Breast epithelium (tissue), 4 donors: ENCODE measurements at regions not wholly inside any gene's neighbourhood (a gene's known extent, or its start where the extent isn't known, plus 50 kb on each side); places are given as distances from the start of the nearest gene placed in this dataset.
"Not testable (repeated sequence)": the region's sequence is repeated elsewhere in the genome, so short reads cannot be mapped to it uniquely, and the experiment has no call there.

Experiments used
- DNase-seq, 2 donors: peaks; one replicate each; pipeline ENCODE4 v3.0.0-alpha.2; 2019; ENCODE audit warnings: low spot score in 2 of 2
- H3K27ac ChIP-seq, 2 donors: fragments of 200-600 bp; sonication (generic) in 1 of 2; one replicate each; pipeline ENCODE4 v1.5.1; 2016 to 2019; ENCODE audit warnings: mild to moderate bottlenecking in 1 of 2
- H3K27me3 ChIP-seq, 2 donors: fragments of 200-600 bp; sonication (generic) in 1 of 2; one replicate each; pipeline versions ENCODE4 v1.5.1 to v1.6.0; 2017 to 2019; ENCODE audit warnings: control low read depth in 1 of 2, mild to moderate bottlenecking in 1 of 2
- H3K36me3 ChIP-seq: fragments of 200-600 bp; one replicate; pipeline ENCODE4 v1.5.1; 2019
- H3K4me1 ChIP-seq, 2 donors: fragments of 200-600 bp; sonication (generic); one replicate each; pipeline ENCODE4 v1.5.1; 2016 to 2019; ENCODE audit warnings: control low read depth in 1 of 2
- H3K4me3 ChIP-seq, 3 donors: fragments of 200-600 bp; sonication (generic); 1 replicate in 2 of 3; 2 replicates in 1 of 3; pipeline ENCODE4 v1.5.1; 2016 to 2019; ENCODE audit warnings: mild to moderate bottlenecking in 3 of 3, moderate library complexity in 2 of 3
- H3K9me3 ChIP-seq, 2 donors: fragments of 200-600 bp; sonication (generic) in 1 of 2; one replicate each; pipeline ENCODE4 v1.5.1; 2016 to 2019; ENCODE audit warnings: control low read depth in 1 of 2
- POLR2A ChIP-seq: fragments of 450-650 bp; IDR thresholded peaks from one replicate; pipeline ENCODE4 v1.6.1; 2016; ENCODE audit warnings: antibody characterized with exemption, mild to moderate bottlenecking, moderate library complexity
- POLR2AphosphoS5 ChIP-seq, 3 donors: sonication (generic); formaldehyde crosslinking; IDR thresholded peaks; one replicate each; pipeline ENCODE4 v1.6.1; 2017; ENCODE audit warnings: antibody characterized with exemption in 3 of 3
- intact Hi-C: fragments of 100-400 bp; cut with DNase I; formaldehyde crosslinking; loops from one replicate; pipeline ENCODE4 v1.15.1; 2023; ENCODE audit warnings: low total_unique reads
- TF ChIP-seq, protein P1 (sequence below), 3 donors: fragments of 450-650 bp; IDR thresholded peaks; one replicate each; pipeline ENCODE4 v1.5.1; 2016 to 2017; ENCODE audit warnings: antibody characterized with exemption in 3 of 3, mild to moderate bottlenecking in 3 of 3, moderate library complexity in 3 of 3

DNA sequence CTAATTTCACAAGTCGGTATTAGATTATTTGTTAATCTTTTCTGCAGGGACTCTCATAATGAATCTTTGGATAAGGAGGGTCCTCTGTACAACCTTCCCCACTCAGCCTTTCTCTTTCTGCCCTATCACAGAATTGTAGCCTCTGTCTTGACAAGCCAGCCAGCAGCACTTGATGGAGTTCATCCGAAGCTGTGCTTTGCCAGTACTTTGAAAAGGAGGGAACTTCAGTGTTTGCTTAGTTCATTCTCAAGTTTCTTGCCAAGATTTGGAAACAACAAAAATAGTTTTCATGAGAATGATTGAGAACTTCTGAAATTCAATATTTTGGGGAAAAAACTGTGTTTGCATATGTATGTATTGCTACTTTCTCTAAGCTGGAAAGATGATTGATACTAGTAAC lies 69.3 kb upstream of the HMGB1 start:
- Histone ChIP-seq H3K4me1 (no peaks in the 10 kb centered on the region), H3K9me3 (no peaks in the 10 kb centered on the region), H3K27me3 (no peaks in the 10 kb centered on the region), H3K4me3 (no peak overlapping the region), H3K36me3 (no peaks in the 10 kb centered on the region), H3K27ac (no peak overlapping the region)
- no peak for DNase-seq
- TF ChIP-seq POLR2AphosphoS5 (IDR thresholded peaks at IDR 0.05) (no peak), POLR2A (no peak)
- TF ChIP-seq, protein P1, sequence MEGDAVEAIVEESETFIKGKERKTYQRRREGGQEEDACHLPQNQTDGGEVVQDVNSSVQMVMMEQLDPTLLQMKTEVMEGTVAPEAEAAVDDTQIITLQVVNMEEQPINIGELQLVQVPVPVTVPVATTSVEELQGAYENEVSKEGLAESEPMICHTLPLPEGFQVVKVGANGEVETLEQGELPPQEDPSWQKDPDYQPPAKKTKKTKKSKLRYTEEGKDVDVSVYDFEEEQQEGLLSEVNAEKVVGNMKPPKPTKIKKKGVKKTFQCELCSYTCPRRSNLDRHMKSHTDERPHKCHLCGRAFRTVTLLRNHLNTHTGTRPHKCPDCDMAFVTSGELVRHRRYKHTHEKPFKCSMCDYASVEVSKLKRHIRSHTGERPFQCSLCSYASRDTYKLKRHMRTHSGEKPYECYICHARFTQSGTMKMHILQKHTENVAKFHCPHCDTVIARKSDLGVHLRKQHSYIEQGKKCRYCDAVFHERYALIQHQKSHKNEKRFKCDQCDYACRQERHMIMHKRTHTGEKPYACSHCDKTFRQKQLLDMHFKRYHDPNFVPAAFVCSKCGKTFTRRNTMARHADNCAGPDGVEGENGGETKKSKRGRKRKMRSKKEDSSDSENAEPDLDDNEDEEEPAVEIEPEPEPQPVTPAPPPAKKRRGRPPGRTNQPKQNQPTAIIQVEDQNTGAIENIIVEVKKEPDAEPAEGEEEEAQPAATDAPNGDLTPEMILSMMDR (IDR thresholded peaks at IDR 0.05) = no peak
- intact Hi-C loops = no loop called here

DNA sequence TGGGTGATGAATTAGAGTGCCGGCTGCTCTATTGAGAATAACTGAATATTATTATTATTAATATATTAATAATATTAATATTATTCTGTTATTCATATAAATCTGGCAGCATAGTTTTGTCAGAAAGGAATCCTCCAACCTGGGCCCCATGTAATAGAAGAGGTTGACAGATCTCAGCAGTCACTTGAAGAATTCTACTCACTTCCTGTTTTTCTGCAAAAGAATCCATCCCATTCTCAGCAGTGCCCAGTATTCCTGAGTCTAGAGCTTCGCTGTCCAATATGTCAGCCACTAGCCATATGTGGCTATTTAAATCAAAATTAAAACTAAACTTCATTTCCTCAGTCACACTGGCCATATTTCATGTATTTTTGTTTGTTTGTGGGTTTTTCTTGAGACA lies 72.4 kb upstream of the USPL1 start:
- no peak overlapping the region for H3K27ac ChIP-seq
- TF ChIP-seq POLR2AphosphoS5 (IDR thresholded peaks at IDR 0.05) (no peak), POLR2A (no peak)
- TF ChIP-seq, protein P1 (IDR thresholded peaks at IDR 0.05) = no peak
- intact Hi-C loops = no loop called here
- no peaks in the 10 kb centered on the region for H3K36me3 ChIP-seq
- H3K27me3 ChIP-seq = no peaks in the 10 kb centered on the region
- H3K9me3 ChIP-seq = no peaks in the 10 kb centered on the region
- no peak overlapping the region for H3K4me3 ChIP-seq
- no peak for DNase-seq
- no peaks in the 10 kb centered on the region for H3K4me1 ChIP-seq

DNA sequence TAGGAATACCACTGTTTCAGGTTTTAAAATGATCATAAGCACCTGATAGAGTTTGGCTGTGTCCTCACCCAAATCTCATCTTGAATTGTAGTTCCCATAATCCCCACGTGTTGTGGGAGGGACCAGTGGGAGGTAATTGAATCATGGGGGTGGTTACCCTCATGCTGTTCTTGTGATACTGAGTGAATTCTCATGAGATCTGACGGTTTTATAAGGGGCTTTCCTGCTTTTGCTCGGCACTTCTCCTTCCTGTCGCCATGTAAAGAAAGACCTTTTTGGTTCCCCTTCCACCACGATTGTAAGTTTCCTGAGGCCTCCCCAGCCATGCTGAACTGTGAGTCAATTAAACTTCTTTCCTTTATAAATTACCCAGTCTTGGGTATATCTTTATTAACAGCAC lies 69.7 kb upstream of the USPL1 start:
- H3K4me1 ChIP-seq, H3K36me3 ChIP-seq, H3K4me3 ChIP-seq, H3K27ac ChIP-seq, DNase-seq, H3K27me3 ChIP-seq, H3K9me3 ChIP-seq, intact Hi-C loops: not testable (repeated sequence)

DNA sequence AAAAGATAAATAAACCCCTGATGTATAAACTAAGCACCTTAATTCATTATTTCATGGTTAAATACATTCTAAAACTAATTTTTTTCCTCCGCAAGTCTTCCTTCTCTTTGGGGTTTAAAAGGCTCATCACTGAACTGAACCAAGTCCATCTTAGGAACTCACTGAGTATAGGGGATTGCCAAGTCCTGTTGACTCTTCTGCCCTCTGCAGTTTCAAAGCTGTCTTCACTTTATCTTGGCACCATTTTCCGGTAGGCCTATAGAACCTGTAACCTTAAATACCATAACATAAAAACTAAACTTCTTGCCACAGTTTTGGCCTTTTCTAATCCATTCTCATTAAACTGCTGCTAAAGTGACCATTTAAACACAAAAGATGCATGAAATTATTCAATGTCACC lies 66.5 kb upstream of the USPL1 start:
- no peaks in the 10 kb centered on the region for H3K9me3 ChIP-seq
- no peak for DNase-seq
- no peaks in the 10 kb centered on the region for H3K36me3 ChIP-seq

DNA sequence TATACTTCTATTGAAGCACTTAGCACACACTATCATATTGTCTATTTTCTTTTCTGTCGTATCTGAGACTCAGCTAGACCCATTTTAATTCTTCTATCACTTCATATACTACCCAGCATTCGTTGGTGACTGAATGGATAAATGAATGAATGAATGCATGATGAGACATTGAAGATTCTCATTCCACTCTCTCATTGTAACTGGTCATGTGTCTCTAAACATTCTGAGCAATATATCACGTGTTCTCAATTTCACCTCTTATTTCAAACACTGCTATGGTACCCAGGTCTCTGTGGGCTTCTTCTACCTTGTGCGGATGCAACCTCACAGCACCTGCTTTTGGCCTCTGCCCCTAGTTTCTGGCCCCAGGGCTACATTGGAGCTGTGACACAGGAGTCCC lies 65.2 kb upstream of the USPL1 start:
- Histone ChIP-seq H3K4me1 (no peaks in the 10 kb centered on the region), H3K9me3 (no peaks in the 10 kb centered on the region), H3K36me3 (no peaks in the 10 kb centered on the region), H3K27ac (no peak overlapping the region), H3K27me3 (no peaks in the 10 kb centered on the region), H3K4me3 (no peak overlapping the region)
- intact Hi-C loops = no loop called here
- no peak for TF ChIP-seq POLR2AphosphoS5 (IDR thresholded peaks at IDR 0.05)
- TF ChIP-seq, protein P1 (IDR thresholded peaks at IDR 0.05) = no peak
- no peak for TF ChIP-seq POLR2A
- no peak for DNase-seq

More for the DNA sequence above, 66.5 kb upstream of the USPL1 start:
- no peaks in the 10 kb centered on the region for H3K4me1 ChIP-seq
- no peak for TF ChIP-seq POLR2A
- TF ChIP-seq, protein P1 (IDR thresholded peaks at IDR 0.05) = peak in 2 of 3 donors; percentile 43 to 55
- no peak for TF ChIP-seq POLR2AphosphoS5 (IDR thresholded peaks at IDR 0.05)
- H3K4me3 ChIP-seq = no peak overlapping the region
- no peaks in the 10 kb centered on the region for H3K27me3 ChIP-seq
- no peak overlapping the region for H3K27ac ChIP-seq
- intact Hi-C loops = no loop called here

DNA sequence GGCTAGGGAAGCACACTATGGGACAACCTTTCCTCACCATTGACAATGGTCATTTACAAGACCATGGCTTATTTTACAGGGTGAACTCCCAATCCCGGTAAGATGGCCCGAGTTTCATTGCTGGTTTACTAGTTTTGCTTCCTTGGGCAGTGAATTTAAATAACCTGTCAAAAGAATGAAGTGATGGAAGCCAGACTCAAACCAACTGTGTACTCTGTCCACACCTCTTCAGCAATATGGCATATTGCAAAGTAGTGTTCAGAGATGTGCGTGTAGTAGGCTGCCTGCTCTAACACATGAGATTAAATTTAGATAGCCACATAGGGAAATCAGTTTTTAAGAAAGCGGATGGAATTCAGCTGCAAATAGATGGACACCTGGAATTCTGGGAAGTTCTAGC lies 58.4 kb upstream of the USPL1 start:
- no peak for DNase-seq
- H3K4me1 ChIP-seq = no peaks in the 10 kb centered on the region
- intact Hi-C loops = no loop called here
- H3K9me3 ChIP-seq = no peaks in the 10 kb centered on the region
- no peak overlapping the region for H3K27ac ChIP-seq
- H3K27me3 ChIP-seq = no peaks in the 10 kb centered on the region
- no peak overlapping the region for H3K4me3 ChIP-seq
- TF ChIP-seq POLR2AphosphoS5 (IDR thresholded peaks at IDR 0.05) = no peak
- TF ChIP-seq POLR2A = no peak
- TF ChIP-seq, protein P1 (IDR thresholded peaks at IDR 0.05) = no peak
- no peaks in the 10 kb centered on the region for H3K36me3 ChIP-seq
